Lung (tissue), 11 donors: ENCODE measurements at regions not wholly inside any gene's neighbourhood (a gene's known extent, or its start where the extent isn't known, plus 50 kb on each side); places are given as distances from the start of the nearest gene placed in this dataset.

ENCODE experiments used
- ATAC-seq: fragments of 200-7000 bp; cut with Tn5 transposase; one replicate; pipeline ENCODE4 v1.9.1; 2020; ENCODE audit warnings: moderate number of reproducible peaks; ENCODE audit not compliant: insufficient read depth, low FRiP score
- DNase-seq, 3 donors: peaks; one replicate each; pipeline ENCODE4 v3.0.0-alpha.2; 2013 to 2017
- H3K27ac ChIP-seq, 2 donors: one replicate each; pipeline ENCODE4 v1.5.1; 2013; ENCODE audit warnings: mild to moderate bottlenecking in 2 of 2, moderate library complexity in 2 of 2, control low read depth in 1 of 2, inconsistent platforms in 1 of 2, low read depth in 1 of 2, low read length in 1 of 2
- H3K27me3 ChIP-seq, 3 donors: one replicate each; pipeline ENCODE4 v1.5.1; 2013; ENCODE audit warnings: low read length in 2 of 3; ENCODE audit not compliant: control insufficient read depth in 3 of 3, insufficient read depth in 3 of 3
- H3K36me3 ChIP-seq, 4 donors: one replicate each; pipeline ENCODE4 v1.5.1; 2013; ENCODE audit warnings: low read length in 4 of 4, mild to moderate bottlenecking in 1 of 4, moderate library complexity in 1 of 4; ENCODE audit not compliant: control insufficient read depth in 4 of 4, insufficient read depth in 4 of 4
- H3K4me1 ChIP-seq, 5 donors: one replicate each; pipeline ENCODE4 v1.5.1; 2013; ENCODE audit warnings: low read length in 5 of 5, mild to moderate bottlenecking in 2 of 5, moderate library complexity in 1 of 5; ENCODE audit not compliant: control insufficient read depth in 5 of 5, insufficient read depth in 5 of 5
- H3K4me3 ChIP-seq: one replicate; pipeline ENCODE4 v1.5.1; 2013; ENCODE audit warnings: mild to moderate bottlenecking, control low read depth, moderate library complexity
- H3K9ac ChIP-seq, 2 donors: one replicate each; pipeline ENCODE4 v1.5.1; 2013; ENCODE audit warnings: low read length in 2 of 2, control low read depth in 1 of 2; ENCODE audit not compliant: insufficient read depth in 1 of 2
- H3K9me3 ChIP-seq, 4 donors: one replicate each; pipeline ENCODE4 v1.5.1; 2013; ENCODE audit warnings: low read length in 3 of 4, mild to moderate bottlenecking in 1 of 4, moderate library complexity in 1 of 4; ENCODE audit not compliant: control insufficient read depth in 4 of 4, insufficient read depth in 3 of 4
- WGBS, 2 donors: extraction: QIAGEN DNeasy Blood & Tissue Kit; methylation state at CpG; one replicate each; pipeline ENCODE4 v1.1.7; 2013; 5-methylcytosine and 5-hydroxymethylcytosine counted together
- TF ChIP-seq, protein P1 (sequence below): IDR thresholded peaks from 2 replicates; pipeline ENCODE4 v1.5.1; 2012; ENCODE audit warnings: mild to moderate bottlenecking; ENCODE audit errors: control extremely low read depth, extremely low read depth
- donor health status: control.
- donor health status: control.
- donor health status: Bipolar disorder and iron deficiency.
- donor health status: healthy.
- donor health status: DM: yes; HTN: yes; CAD: no.

- ATAC-seq: no peak
- H3K4me3 ChIP-seq: no peak overlapping the region
- no peak overlapping the region for H3K27ac ChIP-seq
- no peak for DNase-seq
- H3K9ac ChIP-seq: no peak overlapping the region
- TF ChIP-seq, protein P1, sequence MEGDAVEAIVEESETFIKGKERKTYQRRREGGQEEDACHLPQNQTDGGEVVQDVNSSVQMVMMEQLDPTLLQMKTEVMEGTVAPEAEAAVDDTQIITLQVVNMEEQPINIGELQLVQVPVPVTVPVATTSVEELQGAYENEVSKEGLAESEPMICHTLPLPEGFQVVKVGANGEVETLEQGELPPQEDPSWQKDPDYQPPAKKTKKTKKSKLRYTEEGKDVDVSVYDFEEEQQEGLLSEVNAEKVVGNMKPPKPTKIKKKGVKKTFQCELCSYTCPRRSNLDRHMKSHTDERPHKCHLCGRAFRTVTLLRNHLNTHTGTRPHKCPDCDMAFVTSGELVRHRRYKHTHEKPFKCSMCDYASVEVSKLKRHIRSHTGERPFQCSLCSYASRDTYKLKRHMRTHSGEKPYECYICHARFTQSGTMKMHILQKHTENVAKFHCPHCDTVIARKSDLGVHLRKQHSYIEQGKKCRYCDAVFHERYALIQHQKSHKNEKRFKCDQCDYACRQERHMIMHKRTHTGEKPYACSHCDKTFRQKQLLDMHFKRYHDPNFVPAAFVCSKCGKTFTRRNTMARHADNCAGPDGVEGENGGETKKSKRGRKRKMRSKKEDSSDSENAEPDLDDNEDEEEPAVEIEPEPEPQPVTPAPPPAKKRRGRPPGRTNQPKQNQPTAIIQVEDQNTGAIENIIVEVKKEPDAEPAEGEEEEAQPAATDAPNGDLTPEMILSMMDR: no peak
- H3K27me3 ChIP-seq: peaks cover 0 to 4% (median 0%) of the 10 kb centered on the region in 3 donors
- H3K36me3 ChIP-seq: no peaks in the 10 kb centered on the region
- H3K4me1 ChIP-seq: no peaks in the 10 kb centered on the region
- H3K9me3 ChIP-seq: no peaks in the 10 kb centered on the region
- WGBS, 2 donors: 80 to 94% methylated on average over 1 of the region's 1 CpG
Measured at GRCh38 chr15:91685436-91685835, 168.1 kb upstream of the SLCO3A1 start.

GRCh38 chr15:91688811-91689210 is 164.7 kb upstream of the SLCO3A1 start:
- TF ChIP-seq, protein P1: no peak
- Histone ChIP-seq H3K27me3 (no peaks in the 10 kb centered on the region), H3K4me1 (peaks cover 0 to 8% (median 4%) of the 10 kb centered on the region in 5 donors), H3K9ac (no peak overlapping the region), H3K4me3 (no peak overlapping the region), H3K36me3 (no peaks in the 10 kb centered on the region), H3K9me3 (no peaks in the 10 kb centered on the region), H3K27ac (no peak overlapping the region)
- 93% methylated on average over 3 of the region's 3 CpGs for WGBS, 2 donors
- DNase-seq: no peak
- ATAC-seq: no peak

DNA sequence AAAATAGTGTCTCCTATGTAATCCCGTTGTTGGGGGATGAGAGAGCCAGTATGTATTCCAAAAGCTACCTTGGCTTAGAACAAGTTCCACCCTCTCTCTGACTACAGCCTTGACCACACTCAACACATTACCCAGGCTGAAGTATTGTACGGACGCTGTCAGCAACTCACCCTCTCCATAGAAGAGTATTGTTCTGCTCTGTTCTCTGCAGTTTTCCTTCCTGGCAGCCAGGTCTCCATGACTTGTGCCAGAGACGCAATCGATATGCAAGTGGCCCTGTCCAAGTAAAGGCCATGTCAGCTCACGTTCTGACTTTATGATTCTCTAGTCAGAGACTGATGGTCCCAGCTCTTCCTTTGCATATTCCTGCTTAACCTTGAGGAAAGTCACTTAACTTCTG is 164.1 kb upstream of the SLCO3A1 start:
- no peak overlapping the region for H3K27ac ChIP-seq
- no peaks in the 10 kb centered on the region for H3K36me3 ChIP-seq
- H3K9ac ChIP-seq: no peak overlapping the region
- TF ChIP-seq, protein P1: no peak
- peaks cover 0 to 13% (median 6%) of the 10 kb centered on the region in 5 donors for H3K4me1 ChIP-seq
- ATAC-seq: no peak
- no peaks in the 10 kb centered on the region for H3K27me3 ChIP-seq
- no peaks in the 10 kb centered on the region for H3K9me3 ChIP-seq
- H3K4me3 ChIP-seq: no peak overlapping the region
- DNase-seq: no peak
- WGBS, 2 donors: 85 to 93% methylated on average over 6 of the region's 6 CpGs

DNA sequence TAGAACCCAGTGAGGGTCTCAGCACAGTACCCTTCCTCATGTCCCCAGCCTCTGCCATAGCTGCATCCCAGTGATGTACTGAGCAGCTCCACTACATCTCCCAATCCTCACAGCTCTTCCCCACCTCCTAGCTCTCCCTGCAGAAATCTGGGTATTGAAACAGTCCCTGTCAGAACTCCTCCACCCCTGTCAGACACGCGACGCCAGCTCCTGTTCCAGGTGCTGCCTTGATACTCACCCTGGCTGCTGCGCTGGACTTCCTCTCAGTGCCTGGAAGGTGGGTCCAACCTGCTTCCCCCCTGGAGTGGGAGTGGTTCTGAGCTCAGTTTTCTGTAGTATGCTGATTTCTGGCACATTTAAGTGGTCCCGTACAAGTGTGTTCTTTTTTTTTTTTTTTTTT is 160.9 kb upstream of the SLCO3A1 start:
- TF ChIP-seq, protein P1: no peak
- Histone ChIP-seq H3K4me1 (peaks cover 0 to 16% (median 8%) of the 10 kb centered on the region in 5 donors), H3K9ac (no peak overlapping the region), H3K36me3 (no peaks in the 10 kb centered on the region), H3K27me3 (no peaks in the 10 kb centered on the region), H3K27ac (peak overlapping the region in 1 of 2 donors; percentile 35), H3K4me3 (no peak overlapping the region), H3K9me3 (no peaks in the 10 kb centered on the region)
- ATAC-seq: no peak
- 91 to 100% methylated on average over 5 of the region's 5 CpGs for WGBS, 2 donors
- DNase-seq: no peak
